HG03432 (cell line): ENCODE measurements at regions not wholly inside any gene's neighbourhood (a gene's known extent, or its start where the extent isn't known, plus 50 kb on each side); places are given as distances from the start of the nearest gene placed in this dataset.

Source experiments
- ATAC-seq: cut with Tn5 transposase; IDR thresholded peaks from one replicate; pipeline ENCODE4 v1.9.1; 2021; ENCODE audit warnings: mild to moderate bottlenecking, moderate library complexity; ENCODE audit not compliant: unreplicated experiment

DNA sequence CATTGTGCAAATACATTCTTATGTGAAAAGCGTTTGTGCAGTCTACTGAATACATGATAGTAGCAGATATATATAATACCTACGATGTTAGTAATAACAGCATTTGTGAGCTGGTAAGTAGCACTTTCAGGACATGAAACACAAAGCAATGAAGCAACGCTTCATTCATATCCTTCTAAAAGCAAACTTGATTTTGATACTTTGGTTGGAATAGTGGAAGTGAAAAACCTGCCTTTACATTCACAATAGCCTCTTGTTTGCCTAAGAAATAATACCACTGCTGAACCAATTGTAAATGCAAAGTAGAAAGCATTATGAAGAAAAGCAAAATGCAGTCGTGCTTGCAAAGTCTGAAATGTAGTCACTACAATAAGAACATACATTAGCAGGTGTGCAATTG lies 926.3 kb downstream of the FSTL5 start:
- ATAC-seq: peak; percentile 36

DNA sequence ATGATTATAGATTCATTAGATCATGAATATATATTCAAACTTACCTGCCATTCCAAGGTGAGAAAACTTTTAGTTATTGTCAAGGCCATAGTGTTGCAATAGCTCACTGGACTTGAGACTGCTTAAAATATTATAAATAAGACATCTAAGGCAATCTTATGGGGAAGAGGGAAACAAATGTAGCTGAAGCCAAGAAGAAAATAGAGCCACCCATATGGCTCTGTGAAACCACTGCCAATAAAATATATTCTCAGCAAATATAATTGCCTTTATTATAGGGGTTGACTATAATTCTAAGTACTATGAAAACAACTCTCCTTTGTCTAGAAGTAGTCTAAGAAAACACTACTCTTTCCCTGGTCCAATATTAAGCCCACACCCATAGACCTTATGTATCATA lies 938.5 kb downstream of the FSTL5 start:
- no peak for ATAC-seq

DNA sequence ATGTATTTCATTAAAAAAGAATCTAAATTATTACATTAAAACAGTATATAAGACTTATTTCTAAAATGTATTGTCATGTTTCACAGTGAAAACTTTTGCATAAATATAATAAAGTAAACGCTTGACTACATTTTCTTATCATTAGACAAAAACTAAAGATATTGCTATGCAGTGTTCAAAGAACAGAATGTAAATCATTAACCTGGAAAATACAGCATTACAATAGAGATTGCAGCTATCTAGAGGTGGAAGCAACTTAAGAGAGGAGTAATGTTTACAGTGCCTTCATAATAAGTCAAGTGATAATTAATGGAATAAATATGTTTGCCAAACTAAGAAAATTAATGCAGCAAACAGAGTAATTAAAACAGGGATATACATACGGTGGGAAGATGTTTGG lies 940.9 kb downstream of the FSTL5 start:
- no peak for ATAC-seq

DNA sequence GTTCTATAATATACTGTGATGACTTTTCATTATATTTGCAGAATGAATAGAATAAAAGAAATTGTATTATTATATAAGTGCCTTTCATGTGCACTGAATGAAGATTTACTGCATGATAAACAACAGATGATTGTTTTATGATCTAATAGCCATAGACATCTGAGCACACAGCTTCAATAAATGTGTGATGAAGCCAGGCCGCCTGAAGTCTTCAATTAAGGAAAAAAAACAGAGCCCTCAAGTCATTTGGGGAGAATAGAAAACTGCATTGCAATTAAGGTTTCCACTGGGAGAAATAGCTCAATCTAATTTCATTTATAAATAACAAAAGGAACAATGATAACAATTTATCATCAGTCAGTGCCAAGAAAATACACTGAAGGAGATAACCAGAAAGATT lies 955.2 kb downstream of the FSTL5 start:
- no peak for ATAC-seq

DNA sequence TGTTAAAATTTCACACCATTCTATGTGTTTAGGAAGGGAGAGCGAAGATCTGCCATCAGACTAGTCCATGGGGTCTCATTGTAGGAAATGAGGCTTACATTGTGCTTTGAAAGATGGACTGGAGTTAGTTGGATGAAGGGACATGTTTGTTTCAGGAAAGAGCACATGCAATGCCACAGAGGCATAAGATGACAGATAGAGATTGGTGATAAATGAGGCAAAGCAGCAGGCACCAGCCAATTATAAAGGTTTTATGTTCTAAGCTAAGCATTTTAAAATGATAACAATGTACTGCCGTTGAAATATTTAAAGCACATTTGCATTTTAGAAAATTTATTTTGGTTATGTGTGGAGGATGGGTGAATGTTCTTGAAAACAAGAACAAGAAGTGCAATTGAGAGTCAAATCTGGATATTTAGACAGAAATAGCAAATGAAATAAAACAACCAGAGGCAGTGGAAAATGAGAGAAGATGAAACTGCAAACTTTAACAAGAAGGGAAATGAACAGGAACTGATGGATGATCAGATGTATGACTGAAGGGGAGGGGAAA lies 957.2 kb downstream of the FSTL5 start:
- ATAC-seq: no peak

DNA sequence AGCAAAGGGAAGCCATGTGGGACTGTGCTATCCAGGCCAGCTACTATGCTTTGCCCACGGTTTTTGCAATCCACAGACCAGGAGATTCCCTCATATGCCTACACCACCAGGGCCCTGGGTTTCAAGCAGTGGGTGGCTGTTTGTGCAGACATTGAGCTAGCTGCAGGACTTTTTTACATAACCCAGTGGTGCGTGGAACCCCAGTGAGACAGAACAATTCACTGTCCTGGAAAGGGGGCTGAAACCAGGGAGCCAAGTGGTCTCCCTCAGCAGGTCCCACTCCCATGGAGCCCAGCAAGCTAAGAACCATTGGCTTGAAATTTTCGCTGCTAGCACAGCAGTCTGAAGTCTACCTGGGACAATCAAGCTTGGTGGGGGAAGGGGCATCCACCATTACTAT lies 959.9 kb downstream of the FSTL5 start:
- no peak for ATAC-seq

DNA sequence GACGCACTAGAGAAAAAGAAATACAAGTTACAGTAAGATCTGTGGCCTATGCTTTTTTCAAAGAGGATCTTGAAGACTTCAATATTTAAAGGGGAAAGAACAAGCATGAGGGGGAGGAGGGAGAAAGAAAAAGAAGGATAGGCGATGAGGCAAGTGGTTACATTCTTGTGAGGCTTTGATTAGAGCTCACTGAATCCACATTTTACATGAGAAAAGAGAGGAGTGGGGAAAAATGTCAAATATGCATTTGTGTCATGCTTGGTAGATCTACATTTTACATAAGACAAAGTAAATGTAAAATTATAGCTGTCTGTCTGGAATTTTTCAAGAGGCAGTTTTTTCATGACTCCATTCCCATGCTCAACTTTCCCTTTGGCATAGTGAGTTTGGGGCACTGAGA lies 965.9 kb downstream of the FSTL5 start:
- no peak for ATAC-seq

DNA sequence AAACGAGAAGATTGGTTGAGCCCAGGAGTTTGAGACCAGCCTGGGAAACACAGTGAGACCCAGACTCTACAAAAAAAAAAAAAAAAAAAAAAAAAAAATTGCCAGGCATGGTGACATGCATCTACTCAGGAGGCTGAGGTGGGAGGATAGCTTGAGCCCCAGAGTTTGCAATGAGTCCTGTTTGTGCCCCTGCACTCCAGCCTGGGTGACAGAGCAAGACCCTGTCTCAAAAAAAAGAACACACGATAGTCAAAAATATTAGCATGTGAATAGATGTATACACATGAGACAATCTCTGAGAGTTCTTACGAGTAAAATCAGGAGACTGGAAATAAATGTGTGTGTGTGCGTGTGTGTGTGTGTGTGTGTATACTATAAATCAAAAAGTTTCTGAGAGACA lies 966.3 kb downstream of the FSTL5 start:
- no peak for ATAC-seq

DNA sequence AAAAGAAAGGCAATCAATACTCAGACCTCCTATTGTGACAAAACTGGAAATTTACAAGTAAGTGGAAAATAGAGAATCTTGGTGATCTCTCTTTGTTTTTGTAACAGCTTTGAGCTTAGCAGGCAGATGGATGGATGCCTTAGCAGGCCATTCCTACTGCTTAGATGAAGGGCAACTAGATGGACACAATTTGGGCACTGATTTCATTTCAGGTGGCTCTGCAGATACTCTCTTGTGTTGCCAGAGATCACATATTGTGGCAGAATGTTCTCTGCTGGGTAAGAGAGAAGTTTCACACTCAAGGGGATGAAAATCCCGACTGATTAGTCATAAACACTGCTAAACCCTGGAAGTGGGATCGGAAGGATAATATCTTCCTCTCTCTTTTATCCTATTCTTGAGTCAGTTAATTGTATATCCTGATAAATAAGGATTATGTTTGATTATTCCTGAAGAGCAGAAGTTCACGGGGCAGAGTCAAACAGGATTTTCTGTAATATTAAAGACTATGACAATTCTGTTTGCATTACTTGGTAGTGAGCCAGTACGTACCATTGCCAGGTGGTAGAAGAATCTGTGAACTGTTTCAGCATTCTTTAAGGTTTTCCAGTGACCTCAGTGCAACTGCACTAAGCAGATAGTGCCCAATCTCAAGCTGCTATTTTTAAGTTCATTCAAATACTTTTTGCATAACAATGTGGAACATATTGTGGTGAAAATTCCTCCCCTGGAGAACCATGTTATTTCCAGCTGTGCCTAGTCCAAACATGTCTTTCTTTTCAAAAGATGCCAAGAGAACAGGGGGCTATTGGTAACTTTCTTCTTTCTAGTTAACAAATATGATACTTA lies 974.3 kb downstream of the FSTL5 start:
- no peak for ATAC-seq

DNA sequence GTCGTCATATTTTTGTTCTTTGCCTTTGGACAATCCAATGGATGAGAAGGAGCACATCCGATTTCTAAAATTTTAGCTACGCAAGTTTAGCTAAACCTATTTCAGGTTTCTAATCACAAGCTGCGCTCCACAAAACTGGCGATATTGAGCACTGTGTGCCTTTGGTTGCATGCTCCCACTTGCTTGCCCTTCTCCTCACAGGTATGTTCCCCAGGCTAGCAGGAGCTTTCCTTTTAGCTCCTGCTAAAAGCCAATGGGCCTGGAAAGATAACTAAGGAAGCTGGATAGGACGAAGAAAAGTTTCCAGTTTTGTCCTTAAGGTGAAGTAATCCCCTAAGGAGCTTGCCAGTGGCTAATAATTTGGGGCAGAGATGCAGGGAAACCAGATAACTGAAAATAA lies 975.2 kb downstream of the FSTL5 start:
- no peak for ATAC-seq

DNA sequence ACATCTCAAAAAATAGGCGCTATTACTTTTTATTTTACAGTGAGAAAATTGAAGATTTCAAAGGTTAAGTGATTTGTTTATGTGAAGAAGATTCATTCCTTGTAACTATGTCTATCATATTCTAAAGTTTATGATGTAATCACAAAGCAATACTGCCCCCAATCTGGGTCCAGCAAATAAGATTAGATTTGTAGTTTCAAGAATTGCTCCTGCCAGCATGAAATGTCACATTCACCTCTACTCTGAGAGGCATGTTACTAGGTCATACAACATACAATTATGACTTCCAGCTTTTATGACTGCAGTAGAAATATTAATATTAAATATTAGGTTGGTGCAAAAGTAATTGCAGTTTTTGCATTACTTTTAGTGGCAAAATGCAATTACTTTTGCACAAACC lies 976.2 kb downstream of the FSTL5 start:
- no peak for ATAC-seq

DNA sequence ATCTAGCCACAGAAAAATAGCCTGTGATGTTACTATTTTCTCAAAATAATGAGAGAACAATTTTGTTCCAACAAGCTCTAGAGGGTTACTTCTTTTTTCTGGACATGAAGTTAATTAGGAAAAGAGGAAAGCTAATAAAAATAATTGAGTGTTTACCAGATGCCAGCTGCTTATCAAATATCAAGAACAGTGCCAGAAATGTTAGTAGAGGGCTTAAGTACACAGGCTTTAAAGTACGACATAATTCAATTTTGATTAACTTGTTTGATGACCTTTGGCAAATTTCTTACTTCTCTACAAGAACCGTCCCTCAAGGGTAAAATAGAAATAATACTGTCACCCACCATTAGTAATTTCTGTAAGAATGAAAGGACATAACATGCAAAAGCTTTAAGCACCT lies 977.0 kb downstream of the FSTL5 start:
- ATAC-seq: no peak

DNA sequence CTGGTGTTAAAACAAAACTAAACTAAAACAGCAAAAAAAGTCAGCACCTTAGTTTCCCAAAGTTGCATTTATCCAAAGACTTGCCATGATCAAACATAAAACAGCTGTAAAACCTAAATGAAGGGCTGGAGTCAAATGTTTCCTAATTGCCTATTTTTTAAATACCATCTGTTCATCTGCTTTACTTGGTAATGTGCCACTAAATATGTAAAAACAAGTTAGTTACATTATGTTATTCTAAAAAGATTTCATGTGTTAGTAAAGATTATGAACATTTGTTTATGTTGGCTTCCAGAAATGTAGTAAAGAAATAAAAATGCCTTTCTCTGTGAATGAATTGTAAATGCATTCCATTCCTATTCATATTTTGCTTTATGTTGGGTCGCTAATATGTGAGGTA lies 977.8 kb downstream of the FSTL5 start:
- ATAC-seq: no peak

DNA sequence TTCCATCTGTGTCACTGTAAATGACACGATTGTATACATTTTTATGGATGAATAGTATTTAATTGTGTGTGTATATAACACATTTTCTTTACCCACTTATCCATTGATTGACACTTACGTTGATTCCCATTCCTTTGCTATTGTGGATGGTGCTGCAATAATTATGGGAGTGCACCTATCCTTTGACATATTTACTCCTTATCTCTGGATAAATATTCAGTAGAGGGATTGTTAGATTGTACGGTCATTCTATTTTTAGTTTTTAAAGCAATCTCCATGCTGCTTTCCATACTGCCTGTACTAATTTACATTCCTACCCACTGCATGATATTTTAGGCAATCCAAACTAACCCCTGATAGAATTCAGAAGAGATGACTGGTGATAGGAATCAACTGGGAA lies 980.1 kb downstream of the FSTL5 start:
- no peak for ATAC-seq

DNA sequence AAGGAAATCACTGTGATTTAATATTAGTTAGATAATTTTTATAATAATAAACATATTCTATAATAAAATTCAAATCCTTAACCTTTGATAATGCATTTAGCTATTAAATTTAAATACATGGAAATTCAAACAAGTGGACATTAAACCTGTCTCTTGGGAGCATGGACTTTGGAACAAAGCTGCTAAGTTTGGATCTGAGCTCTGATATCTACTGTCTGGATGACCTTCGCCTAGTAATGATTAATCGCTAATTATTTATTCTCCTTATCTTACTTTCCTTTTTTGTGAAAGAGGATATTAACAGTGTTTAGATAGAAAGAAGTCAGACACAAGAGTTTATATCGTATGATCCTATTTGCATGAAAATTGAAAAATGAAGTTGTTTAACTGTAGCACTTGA lies 980.9 kb downstream of the FSTL5 start:
- ATAC-seq: no peak

DNA sequence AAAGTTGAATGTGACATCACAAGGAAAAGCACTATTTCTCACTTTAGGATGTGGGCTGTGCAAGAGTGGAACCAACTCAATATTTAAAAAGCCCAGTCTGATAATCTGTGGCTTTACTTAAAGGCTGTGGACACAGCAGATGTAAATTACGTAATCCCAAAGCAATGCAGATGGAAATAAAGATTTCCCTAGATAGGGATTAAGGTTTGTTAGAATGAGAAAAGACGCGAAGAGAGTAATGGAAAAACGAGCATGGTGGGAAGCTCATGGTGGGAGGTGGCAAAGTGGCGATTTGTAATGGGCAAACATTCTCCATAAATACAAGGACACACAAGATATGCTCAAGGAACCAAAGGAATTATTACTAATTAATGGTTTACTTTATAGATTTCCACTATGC lies 985.5 kb downstream of the FSTL5 start:
- no peak for ATAC-seq

DNA sequence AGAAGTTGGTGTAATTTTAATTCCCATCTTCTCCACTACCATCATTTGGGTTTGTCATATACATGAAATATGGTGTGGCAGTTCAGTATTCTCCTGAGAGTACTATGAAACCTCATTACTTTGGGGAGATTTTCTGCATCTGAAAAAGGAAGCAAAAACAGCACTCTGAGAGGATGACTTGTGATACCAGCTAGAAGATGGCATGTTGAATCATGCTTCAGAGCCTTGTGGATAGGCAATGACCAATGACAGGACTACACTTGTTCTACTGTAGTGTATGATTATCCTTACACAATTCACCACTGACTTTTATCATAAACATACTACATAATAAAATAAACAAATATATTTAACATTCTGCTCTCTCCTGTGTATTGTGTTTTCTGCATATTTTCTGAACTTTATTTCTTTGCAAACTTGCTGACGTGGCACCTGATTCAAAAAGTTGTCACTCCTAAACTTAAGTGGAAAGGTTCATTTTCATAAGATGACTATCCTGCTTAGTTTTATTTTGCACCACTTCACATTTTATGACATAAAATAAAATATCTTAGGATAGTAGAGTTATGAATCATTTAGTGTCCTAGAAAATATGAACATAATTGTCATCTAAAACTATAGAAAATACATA lies 991.3 kb downstream of the FSTL5 start:
- peak; percentile 73 for ATAC-seq

DNA sequence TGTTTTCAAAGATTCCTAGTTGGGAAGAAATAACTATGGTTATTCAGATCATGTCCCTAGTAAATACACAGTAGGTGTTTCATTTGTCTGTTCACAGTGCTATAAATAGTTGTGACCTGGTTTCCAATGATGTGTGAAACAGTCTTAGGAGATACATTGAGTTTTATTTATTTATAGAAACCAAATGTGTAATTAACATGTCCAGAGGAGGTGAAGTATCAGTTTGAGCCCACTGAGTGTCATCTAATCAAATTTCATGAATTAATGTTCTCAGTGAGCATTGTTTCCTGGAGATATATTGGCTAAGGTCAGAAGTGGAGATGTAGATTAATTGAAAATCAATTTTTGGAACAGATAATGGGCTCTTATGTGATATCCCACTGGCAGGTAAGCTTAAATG lies 996.3 kb downstream of the FSTL5 start:
- no peak for ATAC-seq

DNA sequence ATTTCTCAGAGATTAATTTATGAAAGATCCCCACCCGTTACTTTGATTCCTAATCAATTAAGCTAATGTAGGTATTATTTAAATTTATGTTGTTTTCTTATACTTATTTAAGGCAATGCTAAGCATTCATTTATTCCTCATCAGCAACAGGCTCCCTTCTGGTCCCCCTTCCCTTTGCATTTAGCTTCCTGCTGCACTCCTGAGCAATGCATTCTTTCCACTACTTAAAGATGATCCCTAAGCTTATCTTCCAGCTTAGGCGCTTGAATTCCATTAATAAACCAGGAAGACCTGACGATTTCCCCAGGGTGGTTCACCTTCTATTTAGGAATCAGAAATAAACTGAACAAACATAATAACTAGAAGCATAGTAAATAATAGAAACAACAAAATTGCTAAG lies 1003.1 kb downstream of the FSTL5 start:
- ATAC-seq: no peak

DNA sequence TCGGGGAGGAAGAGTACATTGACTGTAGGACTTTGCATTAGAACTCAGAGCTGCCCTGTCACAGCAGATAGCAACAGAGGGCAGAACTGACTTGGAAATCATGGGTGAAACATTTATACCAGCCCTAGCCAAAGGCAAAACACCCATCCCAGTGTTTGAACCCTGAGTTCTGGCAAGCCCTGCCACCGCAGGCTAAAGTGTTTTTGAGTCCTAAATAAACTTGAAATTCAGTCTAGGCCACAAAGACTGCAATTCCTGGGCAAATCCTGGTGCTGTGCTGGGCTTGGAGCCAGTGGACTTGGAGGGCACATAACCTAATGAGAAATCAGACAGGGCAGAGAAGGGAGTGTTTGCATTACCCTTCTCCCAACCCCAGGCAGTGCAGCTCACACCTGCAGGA lies 1015.7 kb downstream of the FSTL5 start:
- no peak for ATAC-seq

DNA sequence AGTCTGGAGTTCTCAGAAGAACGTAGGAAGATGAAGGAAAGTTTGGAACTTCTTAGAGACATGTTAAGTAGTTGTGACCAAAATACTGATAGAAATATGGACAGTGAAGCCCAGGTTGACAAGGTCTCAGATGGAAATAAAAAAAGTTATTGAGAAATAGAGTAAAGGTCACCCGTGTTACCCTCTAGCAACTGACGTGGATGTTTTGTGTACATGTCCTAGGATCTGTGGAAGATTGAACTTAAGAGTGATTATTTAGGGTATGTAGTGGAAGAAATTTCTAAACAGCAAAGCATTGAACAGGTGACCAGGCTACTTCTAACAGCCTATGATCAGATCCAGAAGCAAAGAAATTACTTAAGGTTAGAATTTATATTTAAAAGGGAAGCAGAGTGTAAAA lies 1020.4 kb downstream of the FSTL5 start:
- no peak for ATAC-seq

DNA sequence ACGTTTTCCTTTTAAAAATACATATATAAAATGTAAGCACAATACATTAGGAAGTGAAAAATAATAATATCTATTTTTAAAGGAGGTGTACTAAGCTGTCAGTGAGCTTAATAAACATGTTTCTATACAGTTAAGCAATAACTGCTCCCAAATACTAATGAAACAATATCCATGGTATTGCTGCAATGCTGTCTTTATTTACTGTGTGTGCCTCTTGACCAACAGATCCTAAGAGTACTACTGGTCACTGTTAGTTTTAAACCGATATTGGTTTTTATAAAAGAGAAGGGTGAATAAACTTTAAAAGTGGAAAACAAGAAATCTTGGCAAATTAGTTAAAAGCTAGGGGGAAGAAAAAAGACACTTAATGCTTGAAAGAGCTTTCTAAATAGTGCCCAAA lies 1029.0 kb downstream of the FSTL5 start:
- no peak for ATAC-seq
